Chondrocyte (in vitro differentiated cells): ENCODE measurements at regions not wholly inside any gene's neighbourhood (a gene's known extent, or its start where the extent isn't known, plus 50 kb on each side); places are given as distances from the start of the nearest gene placed in this dataset.

ENCODE experiments used
- DNase-seq: peaks from one replicate; pipeline ENCODE4 v3.0.0; 2021; ENCODE audit warnings: mixed read lengths, low spot score
- H3K27ac Mint-ChIP-seq: one replicate; pipeline ENCODE4 v1.8.0; 2021; ENCODE audit warnings: mild to moderate bottlenecking, moderate library complexity, mixed read lengths; ENCODE audit not compliant: unreplicated experiment
- H3K27me3 Mint-ChIP-seq: 2 replicates; pipeline ENCODE4 v1.8.0; 2021; ENCODE audit warnings: low read depth, mixed read lengths
- H3K36me3 Mint-ChIP-seq: 2 replicates; pipeline ENCODE4 v1.8.0; 2021; ENCODE audit warnings: low read depth, mixed read lengths
- H3K4me1 Mint-ChIP-seq: 2 replicates; pipeline ENCODE4 v1.8.0; 2021; ENCODE audit warnings: low read depth, mild to moderate bottlenecking, mixed read lengths
- H3K4me3 Mint-ChIP-seq: one replicate; pipeline ENCODE4 v1.8.0; 2021; ENCODE audit warnings: mild to moderate bottlenecking, moderate library complexity, mixed read lengths; ENCODE audit not compliant: unreplicated experiment
- H3K9me3 Mint-ChIP-seq: 2 replicates; pipeline ENCODE4 v1.8.0; 2021; ENCODE audit warnings: low read depth, mixed read lengths
- TF ChIP-seq, protein P1 (sequence below): fragments of 200-600 bp; sonication (generic); IDR thresholded peaks from 2 replicates; pipeline ENCODE4 v1.5.0; 2021; ENCODE audit warnings: antibody characterized with exemption, mild to moderate bottlenecking, moderate library complexity

DNA sequence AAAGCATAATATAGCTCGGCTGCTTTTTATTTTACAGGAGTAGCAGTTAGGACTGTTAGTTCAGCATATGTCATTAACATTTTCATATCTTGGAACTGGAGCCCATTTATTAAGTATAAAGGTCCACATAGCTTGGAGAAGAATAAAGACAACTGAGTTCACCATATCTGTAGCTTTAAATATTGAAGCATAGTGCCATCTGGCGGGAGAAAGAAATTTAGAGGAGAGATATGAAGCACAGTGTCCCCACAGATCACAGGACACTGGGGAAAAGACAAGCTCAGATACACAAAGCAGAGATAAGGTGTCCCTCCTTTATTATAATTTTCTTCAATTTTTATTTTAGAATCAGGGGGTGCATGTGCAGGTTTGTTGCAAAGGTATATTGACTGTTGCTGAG is 104.7 kb upstream of the FREM2 start:
- Mint-ChIP-seq H3K4me3 (no peak overlapping the region), H3K27me3 (peaks cover 5% of the 10 kb centered on the region), H3K27ac (no peak overlapping the region), H3K9me3 (no peaks in the 10 kb centered on the region), H3K36me3 (no peaks in the 10 kb centered on the region), H3K4me1 (no peaks in the 10 kb centered on the region)
- no peak for DNase-seq
- TF ChIP-seq, protein P1, sequence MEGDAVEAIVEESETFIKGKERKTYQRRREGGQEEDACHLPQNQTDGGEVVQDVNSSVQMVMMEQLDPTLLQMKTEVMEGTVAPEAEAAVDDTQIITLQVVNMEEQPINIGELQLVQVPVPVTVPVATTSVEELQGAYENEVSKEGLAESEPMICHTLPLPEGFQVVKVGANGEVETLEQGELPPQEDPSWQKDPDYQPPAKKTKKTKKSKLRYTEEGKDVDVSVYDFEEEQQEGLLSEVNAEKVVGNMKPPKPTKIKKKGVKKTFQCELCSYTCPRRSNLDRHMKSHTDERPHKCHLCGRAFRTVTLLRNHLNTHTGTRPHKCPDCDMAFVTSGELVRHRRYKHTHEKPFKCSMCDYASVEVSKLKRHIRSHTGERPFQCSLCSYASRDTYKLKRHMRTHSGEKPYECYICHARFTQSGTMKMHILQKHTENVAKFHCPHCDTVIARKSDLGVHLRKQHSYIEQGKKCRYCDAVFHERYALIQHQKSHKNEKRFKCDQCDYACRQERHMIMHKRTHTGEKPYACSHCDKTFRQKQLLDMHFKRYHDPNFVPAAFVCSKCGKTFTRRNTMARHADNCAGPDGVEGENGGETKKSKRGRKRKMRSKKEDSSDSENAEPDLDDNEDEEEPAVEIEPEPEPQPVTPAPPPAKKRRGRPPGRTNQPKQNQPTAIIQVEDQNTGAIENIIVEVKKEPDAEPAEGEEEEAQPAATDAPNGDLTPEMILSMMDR = peak; percentile 83

DNA sequence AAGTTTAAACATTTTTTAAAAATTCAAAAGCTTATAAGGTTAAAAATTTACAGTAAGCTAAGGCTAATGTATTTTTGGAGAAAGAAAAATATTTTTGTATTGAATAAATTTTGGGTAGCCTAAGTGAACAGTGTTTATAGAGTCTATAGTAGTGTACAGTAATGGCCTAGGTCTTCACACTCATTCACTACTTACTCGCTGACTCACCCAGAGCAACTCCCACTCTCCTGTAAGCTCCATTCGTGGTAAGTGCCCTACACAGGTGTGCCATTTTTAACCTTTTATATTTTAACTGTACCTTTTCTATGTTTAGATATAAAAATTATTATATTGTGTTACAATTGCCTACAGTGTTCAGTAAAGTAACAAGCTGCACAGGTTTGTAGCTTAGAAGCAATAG is 96.6 kb upstream of the FREM2 start:
- no peaks in the 10 kb centered on the region for H3K4me1 Mint-ChIP-seq
- H3K27me3 Mint-ChIP-seq = peaks cover 6% of the 10 kb centered on the region
- H3K4me3 Mint-ChIP-seq = no peak overlapping the region

DNA sequence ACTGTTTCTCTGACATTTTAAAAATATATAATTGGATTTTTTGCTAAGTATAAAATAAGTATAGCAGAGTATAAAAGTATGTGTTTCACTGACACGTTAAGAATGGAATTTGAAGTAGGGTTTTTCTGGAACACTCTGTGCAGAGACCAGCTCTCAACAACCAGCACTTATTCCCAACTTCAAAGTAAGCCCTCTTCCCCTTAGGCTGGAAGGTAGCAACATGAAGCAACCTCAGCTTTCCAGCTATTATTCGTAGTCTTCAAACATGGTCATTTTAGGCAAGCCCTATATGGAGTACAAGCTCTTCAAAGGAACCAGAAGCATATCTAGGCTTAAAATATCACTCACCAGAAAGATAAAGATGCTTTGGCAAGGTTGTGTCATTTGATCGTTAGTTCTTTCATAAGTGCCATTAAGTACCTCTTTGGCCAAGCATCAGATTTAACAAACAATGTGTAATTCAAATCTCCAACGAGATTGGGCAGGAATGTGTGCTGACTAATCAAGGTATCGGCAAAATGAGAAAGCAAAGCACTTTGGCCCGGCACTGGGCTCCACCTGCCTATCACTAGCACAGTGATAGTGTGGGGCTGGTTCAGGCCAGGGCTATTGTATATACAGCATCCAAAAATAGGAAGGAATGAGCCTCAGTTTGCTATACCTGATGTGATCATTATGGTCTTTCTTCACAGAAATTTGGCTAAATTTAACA is 95.9 kb upstream of the FREM2 start:
- DNase-seq = no peak
- Mint-ChIP-seq H3K27me3 (peaks cover 6% of the 10 kb centered on the region), H3K27ac (no peak overlapping the region), H3K4me3 (no peak overlapping the region), H3K4me1 (no peaks in the 10 kb centered on the region), H3K36me3 (no peaks in the 10 kb centered on the region), H3K9me3 (no peaks in the 10 kb centered on the region)
- TF ChIP-seq, protein P1 = no peak

More for the DNA sequence above, 96.6 kb upstream of the FREM2 start:
- TF ChIP-seq, protein P1 = no peak
- H3K27ac Mint-ChIP-seq = no peak overlapping the region
- no peaks in the 10 kb centered on the region for H3K36me3 Mint-ChIP-seq
- no peaks in the 10 kb centered on the region for H3K9me3 Mint-ChIP-seq
- DNase-seq = no peak

DNA sequence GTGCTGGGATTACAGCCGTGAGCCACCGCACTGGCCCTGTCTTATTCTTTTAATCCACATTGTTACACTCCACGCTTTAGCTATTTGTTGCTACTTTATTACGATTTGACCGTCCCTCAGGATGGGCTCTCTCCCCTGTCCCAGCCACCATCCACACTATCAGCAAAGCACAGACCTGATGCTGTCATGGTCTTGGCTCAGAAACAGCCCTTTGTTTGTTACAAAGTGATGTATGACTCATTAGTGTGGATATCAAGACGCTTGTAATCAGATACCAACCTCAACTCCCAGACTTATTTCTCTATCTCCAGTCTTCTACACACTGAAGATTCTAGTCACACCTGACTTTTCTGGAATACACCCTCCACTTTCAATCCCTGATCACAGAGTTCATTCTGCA is 84.6 kb upstream of the FREM2 start:
- H3K9me3 Mint-ChIP-seq = no peaks in the 10 kb centered on the region
- no peak for DNase-seq
- TF ChIP-seq, protein P1 = no peak
- no peak overlapping the region for H3K27ac Mint-ChIP-seq
- peaks cover 17% of the 10 kb centered on the region for H3K27me3 Mint-ChIP-seq
- no peak overlapping the region for H3K4me3 Mint-ChIP-seq
- H3K4me1 Mint-ChIP-seq = no peaks in the 10 kb centered on the region
- H3K36me3 Mint-ChIP-seq = no peaks in the 10 kb centered on the region

DNA sequence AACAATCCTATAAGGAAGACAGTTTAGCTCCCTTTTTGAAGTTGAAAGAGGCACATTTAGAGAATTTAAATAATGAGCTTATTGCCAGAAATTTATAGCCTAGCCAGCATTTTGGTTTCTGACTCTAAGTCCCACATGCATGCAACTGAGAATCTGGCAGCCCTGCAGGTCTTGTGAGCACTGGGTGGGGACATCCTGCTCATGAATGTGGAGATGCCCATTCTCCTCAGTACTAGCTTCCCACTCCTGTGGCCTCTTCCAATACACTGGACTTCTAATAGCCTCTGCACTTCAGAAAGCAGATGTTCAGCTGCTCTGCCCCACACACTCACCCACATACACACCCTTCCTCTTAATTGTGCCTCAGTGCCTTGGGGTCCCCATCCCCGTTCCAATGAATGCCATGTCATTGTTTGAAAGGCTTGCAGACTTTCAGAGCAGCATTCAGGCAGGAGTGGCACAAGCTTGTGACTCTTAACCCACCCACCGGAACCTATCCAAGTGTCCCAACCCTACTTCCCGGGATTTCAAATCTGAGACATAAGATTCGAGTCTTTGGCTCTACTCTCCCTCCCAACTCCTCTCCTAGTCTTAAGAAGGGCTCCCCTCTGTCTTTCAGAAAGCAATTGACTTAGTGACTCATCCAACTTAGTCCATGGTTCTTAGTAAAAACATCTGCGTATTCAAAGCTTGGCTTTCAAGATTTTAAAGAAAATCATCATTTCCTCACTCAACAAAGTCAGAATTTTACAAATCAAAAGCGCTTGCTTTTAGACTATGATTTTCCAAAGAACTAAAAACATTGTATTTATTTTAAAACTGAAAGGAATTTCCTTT is 80.0 kb upstream of the FREM2 start:
- DNase-seq = no peak
- Mint-ChIP-seq H3K36me3 (no peaks in the 10 kb centered on the region), H3K27ac (no peak overlapping the region), H3K27me3 (peaks cover 14% of the 10 kb centered on the region), H3K4me1 (no peaks in the 10 kb centered on the region), H3K4me3 (no peak overlapping the region), H3K9me3 (no peaks in the 10 kb centered on the region)
- TF ChIP-seq, protein P1 = no peak
